Endothelial cell (in vitro differentiated cells): ENCODE measurements at regions not wholly inside any gene's neighbourhood (a gene's known extent, or its start where the extent isn't known, plus 50 kb on each side); places are given as distances from the start of the nearest gene placed in this dataset.

Source experiments
- DNase-seq: peaks from one replicate; pipeline ENCODE4 v3.0.0; 2021; ENCODE audit warnings: low spot score
- H3K27ac Mint-ChIP-seq: one replicate; pipeline ENCODE4 v1.8.0; 2021; ENCODE audit warnings: mixed read lengths, inconsistent platforms; ENCODE audit not compliant: unreplicated experiment
- H3K27me3 Mint-ChIP-seq: one replicate; pipeline ENCODE4 v1.8.0; 2021; ENCODE audit warnings: mild to moderate bottlenecking, moderate library complexity, mixed read lengths, inconsistent platforms; ENCODE audit not compliant: unreplicated experiment
- H3K36me3 Mint-ChIP-seq: one replicate; pipeline ENCODE4 v1.8.0; 2021; ENCODE audit warnings: mild to moderate bottlenecking, low read depth, mixed read lengths, inconsistent platforms; ENCODE audit not compliant: unreplicated experiment
- H3K4me1 Mint-ChIP-seq: one replicate; pipeline ENCODE4 v1.8.0; 2021; ENCODE audit warnings: mild to moderate bottlenecking, mixed read lengths, inconsistent platforms; ENCODE audit not compliant: unreplicated experiment
- H3K4me3 Mint-ChIP-seq: one replicate; pipeline ENCODE4 v1.8.0; 2021; ENCODE audit warnings: mild to moderate bottlenecking, mixed read lengths, inconsistent platforms; ENCODE audit not compliant: unreplicated experiment
- H3K9me3 Mint-ChIP-seq: one replicate; pipeline ENCODE4 v1.8.0; 2021; ENCODE audit warnings: mixed read lengths, inconsistent platforms; ENCODE audit not compliant: unreplicated experiment
- TF ChIP-seq, protein P1 (sequence below): fragments of 200-600 bp; sonication (generic); IDR thresholded peaks from one replicate; pipeline ENCODE4 v1.5.0; 2021; ENCODE audit warnings: antibody characterized with exemption; ENCODE audit not compliant: unreplicated experiment

GRCh38 chr5:42274913-42275312 lies 148.3 kb upstream of the GHR start:
- Mint-ChIP-seq H3K27me3 (no peaks in the 10 kb centered on the region), H3K4me1 (no peaks in the 10 kb centered on the region), H3K9me3 (no peaks in the 10 kb centered on the region), H3K27ac (no peak overlapping the region), H3K4me3 (no peak overlapping the region), H3K36me3 (no peaks in the 10 kb centered on the region)
- TF ChIP-seq, protein P1, sequence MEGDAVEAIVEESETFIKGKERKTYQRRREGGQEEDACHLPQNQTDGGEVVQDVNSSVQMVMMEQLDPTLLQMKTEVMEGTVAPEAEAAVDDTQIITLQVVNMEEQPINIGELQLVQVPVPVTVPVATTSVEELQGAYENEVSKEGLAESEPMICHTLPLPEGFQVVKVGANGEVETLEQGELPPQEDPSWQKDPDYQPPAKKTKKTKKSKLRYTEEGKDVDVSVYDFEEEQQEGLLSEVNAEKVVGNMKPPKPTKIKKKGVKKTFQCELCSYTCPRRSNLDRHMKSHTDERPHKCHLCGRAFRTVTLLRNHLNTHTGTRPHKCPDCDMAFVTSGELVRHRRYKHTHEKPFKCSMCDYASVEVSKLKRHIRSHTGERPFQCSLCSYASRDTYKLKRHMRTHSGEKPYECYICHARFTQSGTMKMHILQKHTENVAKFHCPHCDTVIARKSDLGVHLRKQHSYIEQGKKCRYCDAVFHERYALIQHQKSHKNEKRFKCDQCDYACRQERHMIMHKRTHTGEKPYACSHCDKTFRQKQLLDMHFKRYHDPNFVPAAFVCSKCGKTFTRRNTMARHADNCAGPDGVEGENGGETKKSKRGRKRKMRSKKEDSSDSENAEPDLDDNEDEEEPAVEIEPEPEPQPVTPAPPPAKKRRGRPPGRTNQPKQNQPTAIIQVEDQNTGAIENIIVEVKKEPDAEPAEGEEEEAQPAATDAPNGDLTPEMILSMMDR = no peak
- no peak for DNase-seq

DNA sequence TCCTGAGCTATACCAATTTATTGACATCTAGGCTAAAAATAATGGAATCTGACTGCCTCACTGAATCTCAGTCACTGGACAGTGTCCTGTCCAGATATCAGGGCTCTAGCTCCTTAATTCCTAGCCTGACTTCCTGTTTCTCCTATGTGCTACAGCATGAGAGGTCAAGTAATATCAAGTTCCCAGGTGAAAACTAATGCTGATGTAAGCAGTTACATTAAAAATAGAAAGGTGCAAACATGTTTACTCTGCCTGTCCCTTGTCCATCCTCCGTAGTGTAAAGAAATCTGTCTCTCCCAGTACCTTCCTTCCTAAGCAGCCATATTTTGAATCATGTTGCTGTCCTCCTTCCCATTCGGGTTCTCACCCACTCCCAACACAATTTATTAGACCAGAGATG lies 145.9 kb upstream of the GHR start:
- no peaks in the 10 kb centered on the region for H3K9me3 Mint-ChIP-seq
- no peak overlapping the region for H3K27ac Mint-ChIP-seq
- H3K27me3 Mint-ChIP-seq = no peaks in the 10 kb centered on the region
- no peak overlapping the region for H3K4me3 Mint-ChIP-seq
- H3K4me1 Mint-ChIP-seq = no peaks in the 10 kb centered on the region
- H3K36me3 Mint-ChIP-seq = no peaks in the 10 kb centered on the region
- DNase-seq = no peak
- TF ChIP-seq, protein P1 = no peak

DNA sequence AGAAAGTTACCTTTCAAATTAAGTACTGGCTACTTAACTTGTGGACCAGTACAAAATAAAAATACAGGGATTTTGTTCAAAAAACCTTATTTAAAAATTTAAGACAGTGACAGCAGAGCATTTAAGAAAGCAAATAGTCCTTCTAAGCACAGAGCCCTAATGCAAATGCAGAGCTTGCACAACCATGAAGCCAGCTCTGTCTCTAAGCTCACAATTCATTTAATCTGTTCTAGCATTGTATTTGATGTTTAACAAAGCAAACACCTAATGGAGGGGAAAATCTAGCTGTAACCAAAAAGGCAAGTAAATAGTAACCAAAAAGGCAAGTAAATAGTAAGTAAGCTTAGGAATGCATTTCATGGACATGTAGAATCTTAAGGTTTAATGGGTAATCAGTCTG lies 138.7 kb upstream of the GHR start:
- TF ChIP-seq, protein P1 = no peak
- H3K4me1 Mint-ChIP-seq = no peaks in the 10 kb centered on the region
- H3K9me3 Mint-ChIP-seq = no peaks in the 10 kb centered on the region
- H3K27me3 Mint-ChIP-seq = no peaks in the 10 kb centered on the region
- no peaks in the 10 kb centered on the region for H3K36me3 Mint-ChIP-seq
- H3K4me3 Mint-ChIP-seq = no peak overlapping the region
- H3K27ac Mint-ChIP-seq = no peak overlapping the region
- DNase-seq = no peak

DNA sequence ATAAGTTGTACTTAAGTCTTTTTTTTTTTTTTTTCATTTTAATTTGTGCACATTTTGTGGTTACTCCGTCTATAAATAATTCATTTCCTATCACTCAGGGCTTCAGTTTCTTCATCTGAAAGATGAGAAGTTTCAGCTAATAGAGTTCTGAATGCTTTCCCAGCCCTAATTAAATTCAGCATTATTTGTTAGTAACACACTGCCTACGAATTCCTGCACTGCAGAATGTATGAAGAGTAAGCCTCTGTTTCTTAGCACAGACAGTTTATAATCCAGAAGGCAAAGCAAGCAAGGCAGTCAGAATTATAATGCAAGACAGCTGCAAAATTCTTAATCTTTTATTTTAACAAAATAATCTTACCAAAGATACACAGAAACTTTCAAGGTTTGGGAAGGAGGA lies 138.0 kb upstream of the GHR start:
- Mint-ChIP-seq H3K27ac (no peak overlapping the region), H3K4me1 (no peaks in the 10 kb centered on the region), H3K36me3 (no peaks in the 10 kb centered on the region), H3K4me3 (no peak overlapping the region), H3K27me3 (no peaks in the 10 kb centered on the region), H3K9me3 (no peaks in the 10 kb centered on the region)
- TF ChIP-seq, protein P1 = no peak
- DNase-seq = no peak

GRCh38 chr5:42300496-42300895 lies 122.7 kb upstream of the GHR start:
- TF ChIP-seq, protein P1 = no peak
- no peak for DNase-seq
- H3K36me3 Mint-ChIP-seq = no peaks in the 10 kb centered on the region
- H3K27me3 Mint-ChIP-seq = no peaks in the 10 kb centered on the region
- H3K27ac Mint-ChIP-seq = no peak overlapping the region
- peaks cover 8% of the 10 kb centered on the region for H3K9me3 Mint-ChIP-seq
- no peaks in the 10 kb centered on the region for H3K4me1 Mint-ChIP-seq
- no peak overlapping the region for H3K4me3 Mint-ChIP-seq
